GM21390 (cell line): ENCODE measurements at regions not wholly inside any gene's neighbourhood (a gene's known extent, or its start where the extent isn't known, plus 50 kb on each side); places are given as distances from the start of the nearest gene placed in this dataset.
"Not testable (repeated sequence)": the region's sequence is repeated elsewhere in the genome, so short reads cannot be mapped to it uniquely, and the experiment has no call there.

Source experiments
- ATAC-seq: cut with Tn5 transposase; IDR thresholded peaks from one replicate; pipeline ENCODE4 v1.9.1; 2021; ENCODE audit not compliant: unreplicated experiment

DNA sequence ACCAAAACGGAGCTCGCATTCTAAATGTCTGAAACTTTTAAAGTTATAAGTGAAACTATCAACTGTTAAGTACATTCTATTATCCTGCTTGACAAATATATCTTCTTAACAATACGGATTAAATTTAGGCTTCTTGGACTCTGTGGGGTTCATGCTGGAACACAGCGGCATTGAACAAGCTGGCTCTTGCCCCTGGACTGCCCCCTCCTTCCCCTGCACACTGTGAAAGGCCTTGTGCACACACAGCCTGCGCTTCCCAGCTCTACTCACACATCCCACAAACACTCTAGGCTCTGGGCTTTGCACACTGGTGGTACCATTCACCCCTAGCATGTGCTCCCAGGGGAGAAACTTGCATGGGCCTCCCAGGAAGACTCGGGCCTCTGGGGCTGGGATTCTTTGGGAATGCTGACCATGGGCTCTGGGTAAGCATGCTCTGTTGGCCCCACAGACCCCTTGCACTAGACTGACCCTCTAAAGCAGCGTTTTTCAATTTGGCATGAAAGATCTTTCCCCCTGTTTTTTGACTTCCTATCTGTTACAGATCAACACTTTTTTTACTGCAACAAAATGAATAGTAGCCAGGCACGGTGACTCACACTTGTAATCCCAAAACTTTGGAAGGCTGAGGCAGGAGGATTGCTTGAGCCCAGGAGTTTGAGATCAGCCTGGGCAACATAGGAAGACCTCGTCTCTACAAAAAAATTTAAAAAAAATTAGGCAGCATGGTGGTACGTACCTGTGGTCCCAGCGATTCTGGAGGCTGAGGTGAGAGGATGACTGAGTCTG, 96.2 kb upstream of the CPM start:
- ATAC-seq, result no peak

DNA sequence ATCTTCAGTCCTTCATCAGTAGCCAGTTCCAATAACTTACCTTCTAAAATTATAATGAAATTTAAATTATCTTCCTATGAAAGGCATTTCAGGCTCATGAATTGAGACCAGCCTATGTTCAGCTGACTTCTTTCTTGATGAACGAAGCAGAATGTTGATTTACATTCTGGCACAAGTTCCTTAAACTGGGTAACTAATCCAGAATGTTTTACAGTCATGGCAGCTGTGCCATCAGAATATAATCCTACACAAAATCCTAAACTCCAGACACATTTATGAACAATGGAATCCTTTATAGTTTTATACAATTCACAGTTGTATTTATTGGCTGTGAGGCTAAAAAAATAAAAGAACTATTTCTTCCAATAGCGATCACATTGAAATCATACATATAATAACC, 97.3 kb upstream of the CPM start:
- ATAC-seq, result no peak

DNA sequence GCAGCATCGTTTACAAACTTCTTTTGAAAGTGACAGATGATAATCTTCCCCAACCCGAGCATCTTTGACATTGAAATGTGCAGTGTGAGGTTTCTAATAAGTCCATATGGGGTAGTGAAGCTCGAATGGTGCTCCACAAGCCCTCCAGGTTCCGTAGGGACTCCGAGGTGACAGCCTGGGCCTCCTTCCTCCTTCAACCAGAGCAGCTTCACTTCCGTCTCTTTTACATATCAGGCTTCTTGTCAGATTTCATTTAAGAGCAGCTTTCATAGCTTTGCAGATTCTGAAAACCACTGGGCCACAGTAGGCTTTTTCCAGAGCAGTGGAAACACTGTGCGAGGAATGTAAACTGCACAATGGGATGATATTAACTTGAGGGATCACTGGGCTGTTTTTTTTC, 103.6 kb upstream of the CPM start:
- ATAC-seq, result no peak

DNA sequence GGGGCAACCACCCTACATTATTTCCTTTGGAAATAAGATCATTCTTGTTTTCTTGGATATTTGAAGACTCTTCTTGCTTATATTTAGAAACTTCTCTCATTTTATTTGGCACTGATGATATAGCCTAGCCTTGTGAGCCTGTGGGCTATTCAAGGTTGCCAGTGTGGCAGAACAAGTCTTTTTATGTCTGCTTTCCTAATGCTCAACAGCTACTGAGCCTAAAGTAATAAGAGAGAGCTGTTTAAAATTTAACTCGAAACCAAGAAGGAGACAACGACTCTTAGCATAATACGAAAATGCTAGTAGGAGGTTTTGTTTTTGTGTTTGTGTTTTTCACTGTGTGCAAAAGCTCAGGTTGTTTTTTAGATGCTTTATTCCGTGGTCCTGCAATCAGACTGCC, 104.0 kb upstream of the CPM start:
- no peak for ATAC-seq

DNA sequence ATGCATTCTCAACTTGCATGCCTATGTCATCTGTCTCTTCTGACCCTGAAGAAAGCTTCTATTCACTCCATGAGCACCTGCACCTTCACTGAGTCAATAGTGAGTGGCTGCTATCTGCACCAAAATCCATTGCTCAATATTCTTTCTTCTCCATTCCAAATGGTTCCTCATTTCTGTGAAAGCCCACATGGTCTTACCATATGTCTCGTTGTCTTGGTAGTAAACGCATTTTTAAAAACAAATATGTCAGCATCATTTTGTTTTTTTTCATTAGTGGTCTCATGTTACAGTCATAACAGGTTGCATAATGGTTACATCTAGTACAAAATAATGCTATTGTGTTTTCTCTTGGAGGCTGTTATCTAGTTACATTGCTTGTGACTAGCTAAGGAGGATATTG, 106.9 kb upstream of the CPM start:
- ATAC-seq, result no peak

DNA sequence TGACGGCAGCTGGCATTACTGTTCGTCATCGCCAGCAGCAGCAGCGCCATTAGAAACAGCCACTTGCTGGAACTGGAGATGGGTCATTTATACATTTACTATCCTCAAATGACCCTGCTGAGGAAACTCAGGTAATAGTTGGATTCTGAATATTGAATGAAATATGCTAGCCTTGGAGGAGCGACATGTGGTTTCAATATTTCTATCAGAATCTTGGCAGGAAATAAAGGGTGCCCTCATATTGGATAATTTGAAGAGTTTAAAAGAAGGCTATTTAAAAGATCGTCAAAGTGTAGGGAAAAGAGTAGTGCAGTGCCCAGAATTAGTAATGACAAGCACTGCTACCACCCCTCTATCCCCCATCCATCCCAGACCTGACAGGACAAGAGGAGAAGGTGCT, 109.6 kb upstream of the CPM start:
- ATAC-seq, result no peak

DNA sequence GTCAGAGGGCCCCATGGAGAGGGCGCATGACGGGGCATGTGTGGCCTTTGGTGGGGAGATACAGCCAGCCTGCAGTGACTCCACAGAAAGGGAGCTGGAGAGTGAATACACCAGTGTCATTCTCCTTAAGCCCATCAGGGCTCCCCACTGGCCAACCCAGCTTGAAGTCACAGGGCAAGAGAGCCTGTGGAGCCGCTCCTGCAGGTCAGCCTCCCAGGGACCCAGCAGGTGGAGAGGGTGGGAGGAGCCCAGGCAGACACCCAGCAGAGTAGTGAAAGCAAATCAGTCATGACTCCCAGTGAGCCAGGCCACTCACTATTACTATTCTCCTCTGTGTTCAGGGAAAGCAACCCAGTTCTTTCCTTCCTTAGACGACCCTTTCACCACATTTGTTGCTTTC, 110.0 kb upstream of the CPM start:
- ATAC-seq, result no peak

DNA sequence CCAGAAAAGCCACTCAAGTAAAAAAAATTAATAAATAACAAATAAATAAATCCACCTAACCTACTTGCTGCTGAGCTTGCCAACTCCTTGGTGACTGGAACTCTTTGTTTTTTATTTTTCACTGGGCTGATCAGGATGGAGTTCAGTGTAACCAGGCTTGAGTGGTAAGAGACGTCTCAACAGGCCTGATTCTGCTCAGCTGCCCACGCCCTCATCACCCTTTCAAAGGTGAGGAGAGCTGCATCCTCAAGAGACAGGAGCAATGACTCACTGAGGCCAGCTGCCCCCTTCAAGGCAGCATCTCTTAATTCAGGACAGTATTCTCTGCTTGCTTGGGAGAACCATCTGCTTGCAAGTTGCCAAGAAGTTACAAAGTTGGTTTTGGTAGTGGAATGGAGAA, 111.9 kb upstream of the CPM start:
- ATAC-seq, result no peak

DNA sequence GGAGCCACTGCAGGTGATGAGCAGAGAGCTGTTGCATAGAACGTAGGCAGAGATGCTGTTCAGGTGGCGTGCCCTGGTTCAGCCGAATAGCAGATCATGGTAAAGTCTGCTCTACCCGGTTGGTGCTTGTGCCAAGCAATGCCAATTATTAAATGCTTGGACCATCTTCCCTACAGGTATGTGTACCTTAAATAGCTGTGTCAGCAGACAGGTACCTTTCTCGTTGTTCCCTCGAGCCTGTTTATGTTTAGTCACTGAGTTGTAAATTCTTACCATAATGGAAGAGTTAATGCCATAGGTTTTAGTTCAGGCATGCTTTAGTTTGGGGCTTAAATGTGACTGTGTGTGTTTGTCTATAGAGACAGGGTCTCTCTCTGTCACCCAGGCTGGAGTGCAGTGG, 112.5 kb upstream of the CPM start:
- ATAC-seq, result no peak

DNA sequence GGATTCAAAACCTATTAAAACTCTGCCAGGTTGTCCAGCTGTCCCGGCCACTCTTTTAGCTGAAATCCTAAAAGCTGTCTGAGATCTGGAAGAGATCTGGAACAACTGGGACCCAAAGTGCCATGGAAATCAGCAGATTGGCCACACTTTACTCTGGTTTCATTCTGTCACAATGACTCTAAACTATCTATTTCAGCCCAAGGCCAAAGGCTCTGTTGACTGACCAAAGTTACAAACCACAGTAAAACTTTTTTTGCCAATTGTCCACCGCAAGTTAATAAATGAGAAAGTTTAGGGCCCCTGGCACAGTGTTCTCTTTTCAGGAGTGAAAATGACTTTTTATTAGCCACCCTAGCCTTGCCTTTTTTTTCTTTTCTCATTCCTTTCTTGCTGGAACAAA, 113.4 kb upstream of the CPM start:
- ATAC-seq, result no peak

DNA sequence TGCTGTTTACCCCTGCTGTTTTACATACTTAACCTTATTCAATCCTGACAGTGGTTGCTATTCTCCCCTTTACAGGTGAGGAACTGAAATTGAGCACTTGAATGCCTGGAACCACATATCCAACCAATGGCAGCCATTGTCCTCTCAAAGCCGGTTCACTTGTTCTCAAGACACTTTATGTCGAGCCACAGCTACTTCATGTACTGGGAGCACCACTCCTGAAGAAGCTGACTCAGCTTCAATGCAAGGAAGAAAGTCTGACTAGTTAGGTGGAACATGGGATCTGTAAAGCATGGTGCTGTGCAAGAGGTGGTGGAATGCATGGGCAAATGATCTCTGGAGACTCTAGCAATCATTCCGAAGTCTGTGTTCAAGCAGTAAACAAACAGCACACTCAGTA, 113.9 kb upstream of the CPM start:
- ATAC-seq, result no peak

DNA sequence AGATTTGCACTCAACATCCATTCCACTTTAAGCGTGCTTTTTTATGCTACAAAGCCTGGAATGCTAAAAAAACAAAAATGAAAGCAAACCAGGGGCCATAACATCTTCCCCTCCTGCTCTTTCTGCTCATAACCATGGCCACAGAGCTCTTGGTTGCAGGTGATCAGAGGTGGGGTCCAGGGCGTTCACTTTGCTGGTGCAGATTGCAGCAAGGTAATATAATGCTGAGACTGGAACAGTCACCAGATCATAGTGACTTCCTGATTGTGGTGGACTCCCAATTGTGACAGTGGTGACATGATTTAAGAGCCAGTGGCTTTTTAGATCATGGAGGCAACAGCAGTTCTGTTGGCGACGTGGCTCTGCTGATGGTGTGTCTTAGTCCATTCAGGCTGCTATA, 115.0 kb upstream of the CPM start:
- no peak for ATAC-seq

DNA sequence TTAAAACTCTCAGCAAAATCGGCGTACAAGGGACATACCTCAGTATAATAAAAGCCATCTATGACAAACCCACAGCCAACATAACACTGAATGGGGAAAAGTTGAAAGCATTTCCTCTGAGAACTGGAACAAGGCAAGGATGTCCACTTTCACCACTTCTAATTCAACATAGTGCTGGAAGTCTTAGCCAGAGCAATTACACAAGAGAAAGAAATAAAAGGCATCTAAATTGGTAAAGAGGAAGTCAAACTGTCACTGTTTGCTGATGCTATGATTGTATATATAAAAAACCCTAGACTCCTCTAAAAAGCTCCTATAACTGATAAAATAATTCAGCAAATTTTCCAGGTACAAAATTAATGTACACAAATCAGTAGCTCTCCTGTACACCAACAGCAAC, 116.9 kb upstream of the CPM start:
- not testable (repeated sequence) for ATAC-seq

DNA sequence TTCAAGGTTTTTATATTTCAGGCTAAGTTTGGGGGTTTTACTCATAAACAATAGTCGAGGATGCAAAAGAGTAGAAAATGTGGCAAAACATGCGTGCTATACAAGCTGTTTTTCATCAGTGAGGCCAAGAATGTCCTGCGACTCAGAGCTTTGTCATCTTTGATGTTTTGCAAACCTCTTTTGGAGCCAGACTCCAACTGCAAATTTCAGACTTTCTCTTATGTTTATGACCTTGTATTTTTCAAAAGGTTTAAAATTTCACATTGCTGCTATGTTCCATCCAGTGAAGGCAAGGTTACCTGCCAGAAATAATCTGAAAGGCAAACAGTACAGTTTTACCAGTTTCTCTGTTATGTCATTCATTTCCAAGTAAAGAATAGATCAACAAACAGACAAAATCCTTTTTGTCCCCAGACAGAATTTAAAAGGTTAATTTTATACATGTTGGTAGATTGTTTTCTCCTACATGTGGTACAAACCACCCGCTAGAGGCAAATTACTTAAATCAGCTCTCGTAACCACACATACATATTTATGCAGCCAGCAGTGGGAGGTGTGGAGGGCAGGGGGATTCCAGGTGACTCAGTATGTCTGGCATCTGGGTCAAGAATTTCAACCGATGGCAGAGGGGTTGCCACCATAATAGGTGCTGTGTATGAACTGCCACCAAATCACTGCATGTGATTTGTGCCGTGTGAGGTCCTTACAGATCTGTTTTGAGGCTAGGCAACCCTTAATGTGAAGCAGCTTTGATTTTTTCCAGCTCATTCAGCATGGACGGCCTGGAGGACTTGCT, 119.8 kb upstream of the CPM start:
- ATAC-seq, result no peak

DNA sequence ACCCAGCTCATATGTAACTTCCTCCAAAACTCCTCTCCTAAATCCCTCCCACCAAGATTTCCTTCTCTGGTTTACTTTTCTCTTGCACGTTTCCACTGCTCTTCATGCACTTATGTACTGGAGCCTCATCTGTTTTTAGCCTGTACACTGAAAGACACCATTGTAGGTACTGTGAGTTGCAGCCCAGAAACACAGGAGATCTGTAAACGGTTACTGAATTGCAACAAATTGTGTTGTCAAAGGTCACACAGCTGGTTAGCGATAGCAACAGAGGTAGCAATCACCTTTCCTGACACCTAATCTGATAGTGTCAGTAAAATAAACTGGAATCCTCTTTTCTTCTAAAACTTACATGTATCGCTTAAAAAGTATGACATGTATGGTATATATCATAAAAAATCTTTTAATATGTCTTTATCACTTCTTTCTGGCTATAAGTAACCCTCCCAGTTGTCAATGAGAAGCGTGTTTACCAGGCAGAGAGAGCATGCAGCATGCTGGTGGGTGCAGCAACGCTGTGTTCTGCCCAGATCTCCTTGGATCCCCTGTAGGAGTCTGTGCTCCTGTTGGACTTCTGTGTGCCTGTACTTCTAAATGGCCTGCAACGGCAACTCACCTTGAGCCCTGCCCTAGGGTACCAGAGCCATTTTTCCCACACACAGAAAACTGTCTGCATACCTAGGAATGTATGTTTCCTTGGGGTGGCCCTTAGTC, 121.5 kb upstream of the CPM start:
- ATAC-seq, result no peak

DNA sequence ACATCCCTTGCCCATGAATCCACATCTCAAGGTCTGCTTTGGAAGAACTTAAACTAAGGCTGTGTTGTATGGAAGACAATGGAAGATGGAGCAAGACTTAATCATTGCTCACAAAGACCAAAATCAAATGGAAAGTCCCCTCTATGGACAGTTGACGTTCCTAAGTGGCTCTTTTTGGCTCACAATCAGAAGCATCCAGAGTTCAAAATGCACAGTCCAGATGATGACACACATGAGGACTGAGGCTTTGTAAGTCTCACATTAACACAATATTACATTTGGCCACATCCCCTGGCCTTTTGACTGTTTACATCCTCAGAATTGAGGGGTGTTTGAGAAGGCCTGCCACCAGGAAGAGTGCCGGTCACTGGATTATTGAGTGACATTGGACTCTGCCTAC, 122.3 kb upstream of the CPM start:
- no peak for ATAC-seq

DNA sequence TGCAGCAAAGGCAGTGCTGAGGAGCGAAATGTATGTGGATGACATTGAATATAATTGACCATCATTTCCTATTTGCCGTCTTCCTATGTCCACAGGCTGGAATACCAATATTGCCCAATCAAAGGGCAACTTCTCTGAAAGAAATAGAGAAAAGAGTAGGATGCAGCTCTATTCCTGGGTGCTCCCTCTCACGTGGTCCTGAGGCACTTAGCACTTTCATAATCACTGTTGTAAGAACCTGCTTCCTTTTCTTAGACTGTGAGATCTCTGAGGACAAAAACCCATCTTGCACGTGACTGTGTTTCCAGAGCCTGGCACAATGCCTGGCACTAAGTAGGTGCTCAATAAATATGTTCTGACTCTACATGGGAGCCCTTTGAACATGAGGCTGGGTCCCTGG, 122.7 kb upstream of the CPM start:
- ATAC-seq, result no peak

DNA sequence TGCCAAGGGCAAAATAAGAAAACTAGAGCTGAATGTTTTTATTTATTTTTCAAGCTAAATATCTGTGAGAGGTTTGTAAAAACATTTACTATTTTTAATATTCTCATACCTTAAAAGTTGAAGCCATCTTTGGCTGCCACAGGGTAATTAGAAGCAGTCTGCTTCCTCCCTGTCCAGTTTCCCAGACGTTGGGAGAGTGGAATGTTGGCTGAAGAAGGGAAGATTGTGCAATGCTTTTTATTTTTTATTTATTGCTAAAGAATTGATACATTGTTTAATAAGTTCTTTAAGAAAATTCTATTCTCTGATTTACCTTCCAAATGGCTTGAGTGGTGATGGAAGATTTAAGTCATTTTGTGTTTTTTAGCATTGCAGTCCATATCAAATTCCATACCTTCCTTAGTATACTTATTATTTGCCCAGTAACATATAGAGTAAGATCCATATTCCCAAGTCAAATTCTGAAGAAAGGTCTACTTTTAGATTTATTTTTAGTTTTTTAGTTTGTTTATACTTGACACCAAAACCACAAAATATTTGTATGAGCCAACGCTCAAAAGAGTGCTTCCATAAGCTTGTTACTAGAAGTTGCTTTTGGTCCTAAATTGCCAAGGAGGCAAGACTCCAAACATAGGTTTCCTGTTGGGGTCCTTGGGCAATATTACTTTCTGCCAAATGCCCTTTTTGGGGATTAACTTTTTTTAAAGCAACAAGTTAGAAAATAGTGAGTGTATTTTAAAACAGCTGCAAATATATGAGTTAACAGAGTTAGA, 124.0 kb upstream of the CPM start:
- ATAC-seq, result no peak

DNA sequence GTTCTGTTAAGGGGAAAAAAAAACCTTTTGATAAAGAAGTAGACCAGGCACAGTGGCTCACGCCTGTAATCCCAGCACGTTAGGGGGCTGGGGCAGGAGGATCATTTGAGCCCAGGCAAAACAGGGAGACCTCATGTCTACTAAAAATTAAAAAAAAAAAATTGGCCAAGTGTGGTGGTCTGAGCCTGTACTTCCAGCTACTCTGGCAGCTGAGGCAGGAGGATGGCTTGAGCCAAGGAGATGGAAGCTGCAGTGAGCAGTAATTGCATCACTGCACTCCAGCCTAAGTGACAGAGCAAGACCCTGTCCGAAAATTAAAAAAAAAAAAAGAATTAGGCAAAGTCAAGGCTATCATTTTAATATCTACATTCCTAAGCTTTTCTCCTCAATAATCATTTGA, 124.8 kb upstream of the CPM start:
- no peak for ATAC-seq

DNA sequence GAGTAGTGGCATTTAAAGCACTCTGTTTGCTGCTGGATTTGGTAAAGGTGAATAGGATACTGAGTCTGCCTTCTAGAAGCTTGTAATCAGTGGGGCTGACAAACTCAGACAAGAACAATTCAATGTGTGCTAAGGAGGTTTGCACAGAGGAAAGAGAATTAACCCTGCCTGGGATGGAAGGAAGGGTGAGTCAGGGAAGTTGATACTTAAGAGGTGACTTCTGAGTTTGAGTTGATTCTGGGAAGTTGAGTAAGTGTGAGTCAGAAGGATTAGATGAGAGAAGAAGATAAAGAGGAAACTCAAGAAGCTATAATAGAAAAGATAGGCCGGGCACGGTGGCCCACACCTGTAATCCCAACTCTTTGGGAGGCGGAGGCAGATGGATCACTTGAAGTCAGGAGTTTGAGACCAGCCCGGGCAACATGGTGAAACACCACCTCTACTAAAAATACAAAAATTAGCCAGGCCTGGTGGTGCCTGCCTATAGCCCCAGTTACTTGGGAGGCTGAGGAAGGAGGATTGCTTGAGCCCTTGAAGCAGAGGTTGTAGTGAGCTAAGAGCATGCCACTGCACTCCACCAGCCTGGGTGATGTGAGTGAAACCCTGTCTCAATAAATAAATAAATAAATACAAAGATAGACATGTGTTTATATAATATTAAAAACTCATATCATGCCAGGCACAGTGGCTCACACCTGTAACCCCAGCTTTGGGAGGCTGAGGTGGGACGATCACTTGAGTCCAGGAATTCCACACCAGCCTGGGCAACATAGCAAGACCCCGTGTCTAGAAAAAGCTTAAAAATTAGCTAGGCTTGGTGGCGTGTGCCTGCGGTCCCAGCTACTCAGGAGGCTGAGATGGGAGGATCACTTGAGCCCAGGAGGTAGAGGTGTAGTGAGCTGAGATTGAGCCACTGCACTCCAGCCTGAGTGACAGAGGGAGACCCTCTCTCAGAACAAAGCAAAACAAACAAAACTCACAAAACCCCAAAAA, 126.8 kb upstream of the CPM start:
- no peak for ATAC-seq
